ENCODE measurements at regions not wholly inside any gene's neighbourhood (a gene's known extent, or its start where the extent isn't known, plus 50 kb on each side); places are given as distances from the start of the nearest gene placed in this dataset.

GRCh38 chr1:43041591-43041990 lies 82.9 kb upstream of the SLC2A1 start:
- no peak for DNase-seq (ENCODE audit: extremely low read depth, low read depth)
- no peak for TF ChIP-seq CTCF (IDR thresholded peaks at IDR 0.05; ENCODE audit: low read depth, low read length)

DNA sequence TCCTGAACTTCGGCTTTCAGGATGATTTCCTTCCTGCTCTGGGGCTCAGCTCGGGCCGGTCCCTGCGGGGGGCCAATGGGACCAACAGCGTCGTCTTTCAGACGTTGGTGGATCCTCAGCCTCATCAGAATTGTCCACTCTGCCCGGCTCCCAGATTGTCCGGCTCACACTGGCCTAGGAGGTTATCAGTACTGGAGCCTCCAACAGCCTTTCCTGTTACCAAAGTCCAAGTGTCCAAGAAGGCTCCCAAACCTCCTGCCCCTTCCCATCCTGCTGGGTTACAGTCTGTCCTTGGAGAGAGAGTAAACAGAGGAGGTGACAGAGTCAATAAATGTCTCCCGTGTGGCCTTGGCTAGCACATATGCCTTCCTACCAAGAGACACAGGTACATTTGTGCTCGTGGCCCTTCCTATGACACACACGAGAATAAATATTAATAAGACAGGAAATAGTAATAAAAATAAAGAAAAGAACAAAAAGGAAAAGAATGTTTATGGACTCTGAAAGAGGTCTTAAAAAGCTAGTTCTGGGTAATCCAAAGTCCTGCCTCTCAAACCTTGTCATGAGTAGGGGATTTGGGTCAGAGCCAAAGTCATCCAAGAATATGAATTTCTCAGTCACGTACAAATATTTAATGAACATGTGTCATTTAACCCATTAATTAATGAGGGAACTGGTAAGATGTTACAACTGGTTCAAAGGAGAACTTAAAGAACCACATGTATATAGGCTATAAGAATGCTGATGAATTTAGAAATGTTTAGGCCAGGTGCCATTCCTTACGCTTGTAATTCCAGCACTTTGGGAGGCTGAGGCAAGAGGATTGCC lies 80.8 kb upstream of the SLC2A1 start:
- DNase-seq (ENCODE audit: extremely low read depth, low read depth), result no peak
- no peak for TF ChIP-seq CTCF (IDR thresholded peaks at IDR 0.05; ENCODE audit: low read depth, low read length)

DNA sequence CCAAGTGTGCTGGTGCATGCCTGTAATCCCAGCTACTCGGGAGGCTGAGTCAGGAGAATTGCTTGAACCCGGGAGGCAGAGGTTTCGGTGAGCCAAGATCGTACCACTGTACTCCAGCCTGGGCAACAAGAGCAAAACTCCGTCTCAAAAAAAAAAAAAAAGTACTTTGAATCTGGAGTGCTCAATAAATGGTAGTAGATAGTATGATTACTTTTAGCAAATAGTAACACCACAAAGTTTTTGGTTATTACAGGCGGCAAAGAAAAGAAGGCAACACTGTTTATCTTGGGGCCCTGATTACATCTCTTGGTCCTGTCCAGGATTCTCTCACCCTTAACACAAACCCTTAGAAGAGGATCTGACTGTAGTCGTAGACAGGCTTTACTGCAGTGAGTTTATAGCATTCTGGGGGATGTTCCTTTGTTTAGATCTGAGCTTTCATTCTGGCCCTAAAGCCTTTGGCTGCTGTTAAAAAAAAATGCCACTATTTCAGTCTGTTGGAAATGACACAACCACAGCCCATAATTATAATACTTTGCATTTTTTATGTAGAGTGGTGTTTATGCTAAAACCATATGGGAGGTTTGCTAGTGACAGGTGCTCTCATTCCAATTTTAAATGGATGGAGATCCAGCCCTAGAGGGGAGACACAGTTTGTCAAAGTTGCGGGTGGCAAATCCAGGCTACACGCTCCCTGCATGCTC lies 79.7 kb upstream of the SLC2A1 start:
- no peak for TF ChIP-seq CTCF (IDR thresholded peaks at IDR 0.05; ENCODE audit: low read depth, low read length)
- DNase-seq (ENCODE audit: extremely low read depth, low read depth), result no peak

DNA sequence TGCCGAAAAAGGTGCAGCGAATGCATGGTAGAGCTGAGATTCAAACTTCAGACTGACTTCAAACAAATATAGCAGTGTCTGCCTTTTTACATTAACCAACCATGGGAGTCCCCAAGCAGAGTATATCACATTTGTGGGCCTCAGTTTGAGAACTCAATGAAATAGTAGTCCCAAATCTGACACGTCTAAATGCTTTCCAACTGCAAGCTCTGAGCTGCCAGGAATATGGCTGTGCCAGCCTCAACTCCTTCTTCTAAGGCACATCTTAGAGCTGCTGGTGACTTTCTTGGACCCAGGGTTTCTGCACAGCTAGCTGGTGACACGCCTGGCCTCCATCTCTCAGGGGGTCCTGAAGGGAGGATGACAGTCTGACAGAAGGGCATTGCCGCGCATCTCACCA lies 78.8 kb upstream of the SLC2A1 start:
- DNase-seq (ENCODE audit: extremely low read depth, low read depth), result no peak
- TF ChIP-seq CTCF (IDR thresholded peaks at IDR 0.05; ENCODE audit: low read depth, low read length), result no peak

DNA sequence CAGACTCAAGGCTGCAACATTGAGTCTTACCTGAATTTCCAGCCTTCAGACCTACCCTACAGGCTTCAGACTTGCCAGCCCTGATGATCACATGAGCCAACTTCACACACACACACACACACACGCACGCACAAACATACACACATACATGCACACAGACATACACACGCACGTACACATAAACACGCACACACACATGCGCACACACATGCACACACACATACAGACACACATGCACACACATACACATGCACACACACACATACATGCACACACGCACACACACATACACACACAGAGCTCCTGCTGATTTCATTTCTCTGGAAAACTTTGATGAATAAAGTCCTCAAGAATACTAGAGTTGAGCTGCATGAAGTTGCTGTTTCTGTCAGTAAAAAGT lies 78.3 kb upstream of the SLC2A1 start:
- DNase-seq (ENCODE audit: extremely low read depth, low read depth), result no peak

DNA sequence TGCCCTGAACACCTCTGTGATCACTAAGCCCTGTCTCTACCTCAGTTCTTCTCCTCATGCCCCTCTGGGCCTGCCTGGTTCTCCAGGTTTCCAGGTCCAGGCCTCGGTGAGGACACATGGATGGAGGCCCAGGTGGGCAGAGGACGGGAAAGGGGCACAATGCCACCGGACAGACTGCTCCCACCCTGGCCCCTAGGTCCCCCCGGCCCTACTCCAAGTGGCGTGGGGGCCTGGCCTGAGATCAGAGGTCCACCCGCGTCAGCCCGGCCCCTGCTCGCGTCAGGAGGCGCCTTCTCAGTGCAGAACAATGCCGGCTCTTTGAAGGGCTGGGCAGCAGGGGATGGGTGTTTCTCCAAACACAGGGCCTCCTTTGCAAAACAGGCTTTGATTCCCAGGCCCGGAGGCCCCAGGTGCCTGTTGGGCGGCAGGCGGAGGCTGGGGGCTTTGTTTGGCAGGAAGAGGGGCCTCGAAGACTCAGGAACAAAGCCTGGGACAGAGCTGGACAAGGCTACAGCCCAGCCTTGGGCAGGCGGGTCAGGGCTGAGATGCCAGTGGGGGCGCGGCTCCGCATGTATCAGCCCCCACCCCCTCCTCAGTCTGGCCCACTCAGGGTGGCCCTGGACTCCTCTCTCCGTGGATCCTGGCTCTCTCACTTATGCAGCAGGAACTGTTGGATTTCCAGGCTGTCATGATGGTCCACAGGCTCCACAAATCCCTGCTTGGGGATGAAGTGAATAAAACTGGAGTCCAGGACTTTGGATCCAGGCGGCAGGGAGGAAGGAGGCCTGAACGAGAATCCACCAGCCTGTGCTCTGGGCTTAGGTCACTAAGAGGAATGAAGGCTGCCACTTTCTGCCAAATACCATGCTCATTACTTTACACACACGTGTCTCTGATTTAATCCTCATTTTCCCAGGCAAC lies 77.4 kb upstream of the SLC2A1 start:
- no peak for TF ChIP-seq CTCF (IDR thresholded peaks at IDR 0.05; ENCODE audit: low read depth, low read length)
- DNase-seq (ENCODE audit: extremely low read depth, low read depth), result no peak

More for the DNA sequence above, 78.3 kb upstream of the SLC2A1 start:
- TF ChIP-seq CTCF (IDR thresholded peaks at IDR 0.05; ENCODE audit: low read depth, low read length), result no peak

Measured in AG09319 (cell line).